HG03045 (cell line): ENCODE measurements at regions not wholly inside any gene's neighbourhood (a gene's known extent, or its start where the extent isn't known, plus 50 kb on each side); places are given as distances from the start of the nearest gene placed in this dataset.
"Not testable (repeated sequence)": the region's sequence is repeated elsewhere in the genome, so short reads cannot be mapped to it uniquely, and the experiment has no call there.

Source experiments
- ATAC-seq: cut with Tn5 transposase; IDR thresholded peaks from one replicate; pipeline ENCODE4 v1.9.1; 2021; ENCODE audit warnings: mild to moderate bottlenecking, moderate library complexity; ENCODE audit not compliant: unreplicated experiment

GRCh38 chr1:73859227-73859626 is 338.7 kb downstream of the LRRIQ3 start:
- ATAC-seq, result no peak

- no peak for ATAC-seq
These were observed 343.4 kb downstream of the LRRIQ3 start for GRCh38 chr1:73854527-73854926.

- ATAC-seq, result no peak
These were observed 355.5 kb downstream of the LRRIQ3 start for GRCh38 chr1:73842436-73842835.

- no peak for ATAC-seq
These were observed 358.1 kb downstream of the LRRIQ3 start for GRCh38 chr1:73839922-73840321.

GRCh38 chr1:73832276-73833181 is 365.4 kb downstream of the LRRIQ3 start:
- ATAC-seq, result no peak

GRCh38 chr1:73827283-73827682 is 370.7 kb downstream of the LRRIQ3 start:
- not testable (repeated sequence) for ATAC-seq

GRCh38 chr1:73824065-73824464 is 373.9 kb downstream of the LRRIQ3 start:
- no peak for ATAC-seq

- ATAC-seq, result peak; percentile 75
These were observed 376.5 kb downstream of the LRRIQ3 start for GRCh38 chr1:73821520-73821919.

GRCh38 chr1:73820843-73821242 is 377.1 kb downstream of the LRRIQ3 start:
- no peak for ATAC-seq

GRCh38 chr1:73813716-73814115 is 384.3 kb downstream of the LRRIQ3 start:
- no peak for ATAC-seq

GRCh38 chr1:73813236-73813635 is 384.7 kb downstream of the LRRIQ3 start:
- no peak for ATAC-seq

- no peak for ATAC-seq
These were observed 386.2 kb downstream of the LRRIQ3 start for GRCh38 chr1:73811798-73812197.

GRCh38 chr1:73804935-73805334 is 393.0 kb downstream of the LRRIQ3 start:
- ATAC-seq, result no peak

- no peak for ATAC-seq
These were observed 394.6 kb downstream of the LRRIQ3 start for GRCh38 chr1:73803380-73803779.

GRCh38 chr1:73801912-73802429 is 396.0 kb downstream of the LRRIQ3 start:
- ATAC-seq, result no peak

GRCh38 chr1:73800376-73800775 is 397.6 kb downstream of the LRRIQ3 start:
- ATAC-seq, result no peak

GRCh38 chr1:73789965-73790364 is 408.0 kb downstream of the LRRIQ3 start:
- ATAC-seq, result no peak

GRCh38 chr1:73784026-73784425 is 413.9 kb downstream of the LRRIQ3 start:
- no peak for ATAC-seq

GRCh38 chr1:73783352-73783751 is 414.6 kb downstream of the LRRIQ3 start:
- ATAC-seq, result no peak

- ATAC-seq, result no peak
These were observed 415.1 kb downstream of the LRRIQ3 start for GRCh38 chr1:73782901-73783300.

- ATAC-seq, result no peak
These were observed 416.7 kb downstream of the LRRIQ3 start for GRCh38 chr1:73781251-73781650.

GRCh38 chr1:73778471-73778870 is 419.5 kb downstream of the LRRIQ3 start:
- no peak for ATAC-seq
